ENCODE measurements at regions not wholly inside any gene's neighbourhood (a gene's known extent, or its start where the extent isn't known, plus 50 kb on each side); places are given as distances from the start of the nearest gene placed in this dataset.

GRCh38 chr5:17432569-17432968, 65.5 kb upstream of the TAF11L2 start:
- TF ChIP-seq, protein P1, sequence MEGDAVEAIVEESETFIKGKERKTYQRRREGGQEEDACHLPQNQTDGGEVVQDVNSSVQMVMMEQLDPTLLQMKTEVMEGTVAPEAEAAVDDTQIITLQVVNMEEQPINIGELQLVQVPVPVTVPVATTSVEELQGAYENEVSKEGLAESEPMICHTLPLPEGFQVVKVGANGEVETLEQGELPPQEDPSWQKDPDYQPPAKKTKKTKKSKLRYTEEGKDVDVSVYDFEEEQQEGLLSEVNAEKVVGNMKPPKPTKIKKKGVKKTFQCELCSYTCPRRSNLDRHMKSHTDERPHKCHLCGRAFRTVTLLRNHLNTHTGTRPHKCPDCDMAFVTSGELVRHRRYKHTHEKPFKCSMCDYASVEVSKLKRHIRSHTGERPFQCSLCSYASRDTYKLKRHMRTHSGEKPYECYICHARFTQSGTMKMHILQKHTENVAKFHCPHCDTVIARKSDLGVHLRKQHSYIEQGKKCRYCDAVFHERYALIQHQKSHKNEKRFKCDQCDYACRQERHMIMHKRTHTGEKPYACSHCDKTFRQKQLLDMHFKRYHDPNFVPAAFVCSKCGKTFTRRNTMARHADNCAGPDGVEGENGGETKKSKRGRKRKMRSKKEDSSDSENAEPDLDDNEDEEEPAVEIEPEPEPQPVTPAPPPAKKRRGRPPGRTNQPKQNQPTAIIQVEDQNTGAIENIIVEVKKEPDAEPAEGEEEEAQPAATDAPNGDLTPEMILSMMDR (conservative IDR thresholded peaks at IDR 0.05), result no peak
- no peak for TF ChIP-seq ZFX (IDR thresholded peaks at IDR 0.05)

Data from C4-2B (cell line).